Lung microvascular endothelial cell (primary cell): ENCODE measurements at regions not wholly inside any gene's neighbourhood (a gene's known extent, or its start where the extent isn't known, plus 50 kb on each side); places are given as distances from the start of the nearest gene placed in this dataset.

Experiments used
- DNase-seq, 2 donors: peaks; one replicate each; pipeline versions ENCODE4 v3.0.0 to v3.0.0-alpha.2; 2010; ENCODE audit warnings: low read depth in 2 of 2

DNA sequence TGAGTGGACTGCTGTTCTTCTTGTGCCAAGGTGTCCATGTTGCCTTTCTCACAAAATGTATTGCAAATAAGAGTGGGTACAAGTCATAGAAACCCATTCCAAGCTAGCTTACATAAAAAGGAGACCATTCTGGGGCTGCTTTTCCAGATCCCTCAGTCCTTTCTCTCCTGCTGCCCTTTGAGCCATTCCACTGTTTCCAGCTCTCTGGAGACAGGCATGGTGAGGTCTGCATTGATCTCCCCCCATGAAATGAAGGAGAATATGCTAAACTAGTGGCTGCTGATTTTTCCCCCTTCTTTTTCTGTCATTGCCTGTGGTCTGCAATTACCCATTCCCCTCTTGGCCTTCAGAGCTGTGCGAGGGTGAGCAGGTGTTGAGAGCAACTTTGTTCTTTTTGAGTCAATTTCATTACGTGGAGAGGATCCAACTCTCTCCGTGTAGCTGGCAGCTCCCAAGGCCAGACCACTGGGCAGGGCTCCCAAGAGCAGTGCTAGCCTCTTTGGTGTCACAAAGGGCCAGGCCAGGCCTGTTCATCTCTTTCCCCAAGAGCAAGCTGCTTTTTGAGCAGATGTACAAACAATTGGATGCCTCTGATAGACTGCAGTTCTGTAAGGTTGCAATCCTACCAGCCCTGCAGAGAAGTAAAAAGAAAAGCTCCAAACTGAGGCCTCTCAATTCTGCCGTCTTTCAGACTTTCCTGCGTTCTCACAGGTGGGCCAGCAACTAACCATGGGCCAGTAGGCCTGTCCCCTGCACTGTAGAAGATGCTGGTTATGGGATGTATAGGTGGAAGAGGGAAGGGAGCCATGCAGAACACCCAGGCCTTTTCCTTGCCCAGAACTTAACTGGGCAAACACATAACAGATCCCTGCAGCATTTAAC lies 96.1 kb upstream of the ARMC2 start:
- DNase-seq = no peak

DNA sequence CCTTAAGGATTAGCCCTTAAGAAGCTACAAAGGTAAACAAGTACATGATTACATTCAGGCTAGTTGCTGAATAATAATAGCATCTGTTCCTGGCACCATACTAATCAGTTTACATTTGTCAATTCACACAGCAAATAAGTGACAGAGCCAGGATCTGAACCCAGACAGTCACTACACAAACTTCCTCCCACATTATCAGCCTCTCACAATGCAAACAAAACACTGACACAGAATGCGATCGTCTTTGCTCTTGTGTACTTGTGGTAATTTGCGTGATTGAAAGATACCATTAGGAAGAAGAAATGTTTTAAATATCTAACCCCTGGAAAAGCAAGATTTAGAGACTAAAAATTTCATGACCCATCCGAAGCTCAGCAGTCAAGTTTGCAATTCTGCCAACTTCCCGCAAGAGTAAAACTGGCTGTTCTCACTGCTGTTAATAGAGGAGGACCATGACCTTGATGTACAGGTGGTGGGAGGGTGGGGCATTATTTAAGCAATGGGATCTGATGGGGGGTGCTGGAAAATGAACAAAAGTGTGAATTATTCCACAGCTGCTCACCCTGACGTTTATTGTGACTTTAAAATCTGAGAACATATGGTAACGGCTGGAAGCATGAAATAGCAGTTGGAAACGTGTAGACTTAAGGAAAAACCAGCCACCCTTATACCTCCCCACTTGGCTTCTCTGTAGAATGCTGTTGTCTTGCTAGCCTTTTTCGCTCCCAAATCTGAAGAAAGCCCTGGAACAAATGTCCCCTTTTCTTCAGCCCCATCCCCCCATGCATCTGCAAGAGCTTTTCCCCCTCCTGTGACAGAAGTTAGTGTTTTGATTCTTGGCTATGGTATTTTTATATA lies 95.3 kb upstream of the ARMC2 start:
- no peak for DNase-seq

DNA sequence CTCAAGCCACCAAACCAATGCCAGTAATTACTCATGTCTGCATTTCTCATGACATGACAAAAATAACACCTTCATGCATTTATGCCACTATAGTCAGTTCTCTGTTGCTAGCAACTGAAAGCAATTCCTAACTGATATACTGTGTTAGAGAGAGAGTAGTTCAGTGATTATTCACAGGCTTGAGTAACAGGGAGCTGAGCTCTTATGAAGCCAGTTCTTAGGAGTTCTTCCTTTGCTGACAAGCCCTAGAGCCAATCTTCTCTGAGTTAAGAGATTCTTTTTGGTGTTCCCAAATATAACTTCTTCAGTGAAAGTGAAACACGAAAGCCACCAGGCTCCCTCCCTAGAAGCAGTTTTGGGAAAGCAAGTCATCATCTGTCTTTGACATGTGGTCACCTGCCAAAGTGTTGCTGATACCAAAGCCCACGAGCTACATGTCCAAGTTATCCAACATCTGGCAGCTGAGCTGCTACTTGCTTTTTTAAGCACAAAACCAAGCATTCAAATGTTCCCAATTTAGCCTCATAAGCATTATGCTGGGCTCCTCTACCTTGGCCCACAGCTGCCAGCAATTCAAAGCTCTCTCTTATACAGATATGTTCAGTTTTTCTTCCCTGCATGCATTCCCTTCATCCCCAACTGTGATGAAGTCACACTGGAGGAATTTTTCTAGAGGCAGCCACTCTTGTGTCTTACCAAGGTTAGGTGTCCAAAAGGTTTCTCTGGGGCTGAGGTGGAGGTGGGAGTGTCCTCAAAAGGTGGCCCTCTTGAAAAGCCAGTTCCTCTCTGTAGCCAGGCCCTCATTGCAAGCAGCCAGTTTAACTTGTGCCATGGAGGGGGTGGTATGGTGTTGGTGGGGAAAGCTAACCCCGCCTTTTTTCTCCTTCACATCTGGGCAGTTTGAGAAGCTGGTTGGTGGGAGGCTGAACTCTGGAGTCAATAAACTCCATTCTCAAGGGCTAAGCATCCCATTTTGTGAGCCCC lies 92.7 kb upstream of the ARMC2 start:
- DNase-seq = no peak

DNA sequence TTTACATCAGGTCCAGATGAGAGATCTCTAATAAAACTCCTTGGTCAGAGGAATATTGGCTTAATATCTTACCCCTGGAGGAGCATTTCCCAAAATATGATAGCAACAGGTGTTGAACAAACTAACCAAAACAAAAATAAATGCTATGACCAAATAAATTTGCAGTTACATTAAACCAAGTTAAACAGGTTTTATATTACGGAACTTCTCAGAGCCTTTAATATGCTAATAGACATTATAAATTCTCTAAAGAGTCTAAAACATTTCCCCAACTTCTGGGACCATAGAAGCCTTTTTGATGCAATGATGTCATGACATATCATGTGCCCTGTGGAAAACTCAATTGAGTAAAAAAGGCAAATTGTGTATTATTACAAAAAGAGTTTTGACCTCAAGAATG lies 90.9 kb upstream of the ARMC2 start:
- no peak for DNase-seq

DNA sequence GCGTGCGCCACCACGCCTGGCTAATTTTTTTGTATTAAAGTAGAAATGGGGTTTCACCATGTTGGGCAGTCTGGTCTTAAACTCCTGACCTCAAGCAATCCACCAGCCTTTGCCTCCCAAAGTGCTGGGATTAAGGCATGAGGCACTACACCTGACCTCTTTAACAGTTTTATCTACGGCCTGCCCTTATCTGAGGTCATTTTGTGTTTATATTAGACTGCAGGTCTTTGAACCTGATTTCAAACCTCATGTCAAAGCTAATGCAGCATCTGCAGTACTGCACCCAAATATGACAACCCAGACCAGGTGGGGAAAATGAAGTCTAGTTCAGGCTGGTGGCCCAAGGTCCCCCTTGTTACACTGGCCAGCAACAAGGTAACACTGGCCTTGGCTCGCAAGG lies 89.3 kb upstream of the ARMC2 start:
- no peak for DNase-seq

DNA sequence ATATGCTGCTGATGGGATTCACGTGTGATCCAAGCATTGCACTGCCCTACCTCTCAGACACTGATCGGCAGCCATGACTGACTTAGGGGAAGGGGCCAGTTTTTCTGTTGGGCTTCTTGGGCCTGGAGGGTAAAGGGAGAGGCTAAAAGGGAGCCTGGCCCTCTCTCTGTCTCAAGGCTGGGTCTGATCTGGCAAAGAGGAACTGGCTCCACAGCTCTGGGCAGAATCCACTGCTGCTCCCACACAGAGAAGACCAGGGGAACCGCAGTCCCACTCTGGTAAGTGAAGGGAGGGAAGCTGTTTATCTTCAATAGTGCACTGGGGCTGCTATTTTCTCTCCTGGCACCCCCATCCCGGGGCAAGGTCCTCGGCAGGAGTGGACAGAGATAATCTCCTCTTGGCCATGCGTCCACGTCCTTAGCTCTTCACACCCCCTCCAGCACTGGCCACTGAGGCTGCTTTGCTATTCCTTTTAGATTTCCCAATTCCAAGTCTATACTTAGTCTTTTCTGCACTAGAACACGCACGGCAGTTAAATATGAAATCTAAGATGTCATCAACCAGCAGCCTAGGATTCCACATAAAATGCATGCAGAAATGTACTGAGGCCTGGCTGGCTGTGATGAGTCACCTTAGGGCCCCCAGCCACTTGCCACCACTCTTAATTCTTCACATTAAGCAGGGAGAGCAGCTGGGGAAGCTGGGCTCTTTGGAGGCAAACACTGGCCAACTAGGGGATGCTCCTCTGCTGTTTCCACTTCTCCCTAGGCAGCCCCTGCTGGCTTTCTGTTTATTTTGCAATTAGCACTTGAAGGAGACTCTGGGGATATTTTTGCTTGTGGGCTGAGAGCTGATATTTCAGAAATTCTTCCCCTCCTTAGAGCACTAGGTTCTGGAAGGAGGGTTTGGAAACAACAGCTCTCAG lies 87.8 kb upstream of the ARMC2 start:
- DNase-seq = no peak

DNA sequence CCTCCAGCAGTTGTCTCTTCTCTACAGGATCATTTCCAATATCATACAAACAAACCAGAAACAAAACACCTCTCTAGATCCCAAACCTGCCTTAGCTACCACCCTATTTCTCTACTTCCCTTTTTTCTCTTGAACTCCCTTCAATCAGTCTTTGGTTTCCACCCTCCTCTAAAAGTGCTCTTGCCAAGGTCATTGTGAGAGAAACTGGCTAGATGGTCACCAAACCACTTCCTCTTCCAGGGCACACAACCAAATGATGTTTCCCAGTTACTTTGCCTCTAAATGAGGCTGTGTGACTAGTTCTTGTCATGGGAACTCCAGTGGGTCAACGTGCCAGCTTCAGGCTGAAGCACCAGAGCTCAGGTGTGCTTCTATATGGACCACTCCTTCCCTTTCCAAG lies 85.8 kb upstream of the ARMC2 start:
- DNase-seq = no peak

DNA sequence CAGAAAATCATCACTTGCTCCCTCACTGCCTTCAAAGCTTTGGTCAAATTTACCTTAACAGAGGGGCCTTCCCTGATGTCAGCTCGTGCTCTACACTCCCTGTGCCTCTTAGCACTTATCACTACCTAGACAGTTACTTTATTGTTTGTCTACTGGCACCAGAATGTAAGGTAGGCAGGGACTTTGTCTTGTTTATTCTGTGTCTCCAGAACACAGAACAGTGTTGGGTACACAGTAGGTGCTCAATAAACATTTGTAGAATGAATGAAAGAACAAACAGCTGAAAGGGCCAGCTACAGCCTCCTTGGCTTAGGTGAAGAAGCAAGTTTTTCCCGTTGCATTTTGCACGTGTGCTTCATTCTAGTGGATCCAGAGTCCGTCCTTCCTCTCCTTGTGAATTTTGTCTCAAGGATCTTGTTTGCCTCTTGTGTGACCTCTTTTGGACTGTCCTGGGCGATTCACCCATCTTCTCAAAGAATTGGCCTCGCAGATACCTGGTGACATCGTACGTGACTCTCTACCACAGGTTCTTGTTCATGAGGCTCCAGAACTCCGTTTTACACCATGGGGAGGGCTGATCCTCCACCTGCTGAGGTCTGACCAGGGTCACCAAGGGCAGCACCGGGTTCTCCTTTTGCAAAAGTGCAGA lies 84.2 kb upstream of the ARMC2 start:
- DNase-seq = no peak

DNA sequence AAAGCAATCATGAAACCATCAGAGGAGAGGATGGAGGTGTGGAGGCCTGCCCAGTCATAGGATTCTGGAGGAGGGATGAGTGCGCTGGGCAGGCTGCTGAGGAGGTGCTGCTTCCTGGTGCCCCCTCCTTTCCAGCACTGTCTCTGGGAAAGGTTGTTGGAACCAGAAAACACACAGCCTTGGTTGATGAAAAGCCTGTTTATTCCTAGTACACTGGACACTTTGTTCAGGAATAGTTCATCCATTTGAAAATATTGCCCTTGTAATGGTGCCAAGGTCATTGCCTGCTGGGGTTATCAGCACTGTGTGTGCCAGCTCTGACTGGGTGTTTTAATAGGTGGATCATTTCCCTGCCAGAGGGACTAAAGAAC lies 83.7 kb upstream of the ARMC2 start:
- DNase-seq = peak in 1 of 2 donors; percentile 84

DNA sequence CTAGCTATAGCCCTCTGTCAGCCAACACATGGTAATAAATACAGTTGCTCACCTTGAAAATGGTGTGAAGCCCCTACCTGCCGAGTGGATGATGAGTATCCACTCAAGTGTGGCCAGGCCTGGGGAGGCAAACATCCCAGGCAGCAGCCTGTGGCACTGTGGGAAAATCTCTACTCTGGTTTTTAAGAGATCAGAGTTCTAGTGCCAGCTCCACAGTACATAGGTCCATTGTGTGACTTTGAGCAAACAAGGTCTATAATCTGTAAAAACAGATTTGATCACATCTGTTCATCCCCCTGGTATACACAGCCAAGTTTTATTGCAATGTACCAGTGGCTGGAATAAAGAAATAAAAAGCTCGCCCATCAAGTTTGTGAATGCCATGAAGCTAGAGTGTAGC lies 82.7 kb upstream of the ARMC2 start:
- DNase-seq = no peak

DNA sequence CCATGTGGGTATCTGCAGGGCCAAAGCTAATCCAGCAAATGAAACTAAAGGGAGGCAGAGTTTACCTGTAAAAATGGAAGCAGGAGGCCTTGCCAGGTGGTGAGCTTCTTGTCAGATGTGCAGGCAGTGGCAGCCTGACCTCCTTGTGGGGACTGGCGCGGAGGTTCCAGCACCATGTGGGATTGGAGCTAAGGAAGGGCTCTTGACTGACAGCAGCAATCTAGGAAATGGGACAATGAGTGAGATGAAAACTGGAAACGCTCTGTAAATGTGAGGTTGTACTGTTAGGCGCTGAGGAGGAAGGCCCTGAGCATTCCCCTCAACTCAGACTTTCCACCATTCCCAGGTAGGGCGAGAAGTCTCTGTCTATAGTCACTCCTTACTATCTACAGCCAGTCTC lies 81.8 kb upstream of the ARMC2 start:
- DNase-seq = no peak

DNA sequence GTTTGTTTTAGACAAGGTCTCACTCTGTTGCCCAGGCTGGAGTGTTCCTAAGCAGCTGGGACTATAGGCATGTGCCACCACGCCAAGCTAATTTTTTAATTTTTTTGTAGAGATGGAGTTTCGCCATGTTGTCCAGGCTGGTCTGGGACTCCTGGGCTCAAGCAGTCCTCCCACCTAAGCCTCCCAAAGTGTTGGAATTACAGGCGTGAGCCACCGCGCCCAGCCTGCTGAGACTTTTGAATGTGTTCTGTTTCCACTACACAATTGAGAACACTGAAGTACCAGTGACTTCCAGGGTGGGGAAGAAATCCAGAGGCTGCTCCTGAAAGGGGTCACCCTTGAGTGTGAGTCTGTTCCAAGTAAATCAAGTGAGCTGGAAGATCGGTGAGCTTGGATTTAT lies 81.3 kb upstream of the ARMC2 start:
- DNase-seq = no peak

DNA sequence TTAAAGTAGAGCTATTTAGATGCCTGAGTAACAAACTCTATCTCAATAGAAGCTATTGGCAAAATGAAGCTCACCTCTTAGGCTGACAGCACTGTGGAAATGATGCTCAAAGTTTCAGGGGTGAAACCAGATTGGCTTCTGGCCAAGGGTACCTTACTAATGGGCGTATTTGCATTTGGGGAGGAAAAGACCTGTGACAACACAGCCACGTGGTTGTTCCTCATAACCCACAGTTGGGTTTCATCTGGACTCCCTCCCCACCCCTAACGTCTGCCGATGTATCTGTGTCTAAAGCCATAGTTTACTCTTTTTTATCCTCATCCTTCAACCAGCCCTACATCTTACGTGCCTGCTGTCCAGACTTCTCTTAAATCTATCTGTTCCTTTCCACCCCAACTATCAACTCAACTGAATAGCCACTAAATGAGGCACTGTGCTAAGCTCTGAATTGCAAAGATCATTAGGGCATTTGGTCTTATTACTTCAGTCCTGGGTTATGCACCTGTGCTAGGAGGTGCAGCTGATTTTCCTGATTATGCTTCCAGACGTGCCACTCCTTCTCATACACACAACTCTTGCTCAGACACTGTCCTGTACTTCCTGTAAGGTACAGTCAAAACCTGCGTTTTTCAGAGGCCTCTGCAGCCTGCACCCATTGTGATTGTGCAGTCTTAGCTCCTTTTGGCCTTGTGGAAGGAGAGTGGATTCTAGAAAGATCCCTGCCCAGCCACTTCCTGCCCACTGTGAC lies 80.6 kb upstream of the ARMC2 start:
- DNase-seq = no peak

DNA sequence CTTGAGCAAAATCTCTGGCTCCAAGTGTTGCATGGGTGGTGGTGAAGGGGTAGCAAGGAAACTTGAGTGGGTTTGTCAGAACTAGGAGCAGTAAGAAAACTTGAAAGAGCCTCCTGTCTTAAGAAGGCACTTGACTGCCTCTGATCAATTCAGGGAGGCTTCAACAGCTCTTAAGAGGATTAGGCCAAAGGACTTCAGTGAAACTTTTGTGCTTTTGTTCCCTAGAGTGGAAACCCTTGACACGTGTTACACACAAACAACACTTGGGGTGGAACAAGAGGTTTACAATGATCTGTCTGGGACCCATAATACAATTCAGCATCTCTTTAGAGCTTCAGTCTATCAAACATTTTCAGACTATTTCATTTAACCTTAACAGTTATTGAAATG lies 80.1 kb upstream of the ARMC2 start:
- DNase-seq = no peak

DNA sequence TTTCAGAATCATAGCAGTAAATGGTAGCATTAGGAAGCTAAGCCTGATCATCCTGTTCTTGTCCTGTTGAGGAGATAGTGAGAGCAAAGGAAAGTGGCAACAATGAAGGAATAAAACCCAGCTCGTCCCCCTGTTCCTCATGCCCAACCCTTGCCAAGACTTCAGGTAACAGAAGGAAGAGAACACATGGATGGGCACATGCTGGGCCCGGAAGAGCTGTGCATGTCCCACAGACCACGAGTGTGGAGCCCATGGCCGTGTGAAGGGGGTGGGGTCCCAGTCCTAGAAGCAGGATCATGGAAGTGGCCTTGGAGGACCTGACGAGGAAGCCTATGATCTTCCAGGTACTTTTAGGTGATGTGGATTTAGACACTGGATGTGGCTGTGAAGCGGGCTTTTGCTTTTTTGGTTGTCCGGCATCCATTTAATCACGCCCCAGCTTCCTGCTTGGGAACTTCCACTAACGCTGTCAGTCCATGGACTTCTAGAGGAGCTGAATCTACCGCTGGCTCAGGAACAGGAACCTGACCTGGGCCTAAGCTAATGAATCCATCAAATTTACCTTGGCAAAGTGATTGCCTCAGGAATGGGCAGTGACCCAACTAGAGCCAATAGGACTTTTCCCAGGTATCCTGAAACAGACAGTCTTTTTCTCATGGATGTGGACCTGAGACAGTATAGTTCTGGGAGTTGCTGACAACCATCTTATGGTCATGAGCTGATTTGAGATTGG lies 79.3 kb upstream of the ARMC2 start:
- peak in 1 of 2 donors; percentile 66 for DNase-seq

DNA sequence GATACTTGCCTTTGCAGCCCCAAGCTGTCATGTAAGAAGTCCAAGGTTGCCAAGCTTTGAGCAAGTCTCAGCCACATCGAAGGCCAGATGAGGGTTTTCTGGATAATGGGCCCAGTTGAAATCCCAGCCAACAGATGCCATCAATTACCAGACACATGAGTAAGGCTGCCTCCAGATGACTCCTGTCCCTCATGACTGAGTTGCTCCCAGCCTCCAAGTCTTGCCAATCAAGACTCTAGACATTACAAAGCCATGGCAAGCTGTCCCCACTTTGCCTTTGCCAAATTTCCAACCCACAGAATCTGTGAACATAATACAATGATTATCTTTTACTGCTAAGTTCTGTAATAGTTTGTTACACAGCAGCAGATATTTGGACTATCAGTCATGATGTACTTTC lies 76.8 kb upstream of the ARMC2 start:
- DNase-seq = no peak

DNA sequence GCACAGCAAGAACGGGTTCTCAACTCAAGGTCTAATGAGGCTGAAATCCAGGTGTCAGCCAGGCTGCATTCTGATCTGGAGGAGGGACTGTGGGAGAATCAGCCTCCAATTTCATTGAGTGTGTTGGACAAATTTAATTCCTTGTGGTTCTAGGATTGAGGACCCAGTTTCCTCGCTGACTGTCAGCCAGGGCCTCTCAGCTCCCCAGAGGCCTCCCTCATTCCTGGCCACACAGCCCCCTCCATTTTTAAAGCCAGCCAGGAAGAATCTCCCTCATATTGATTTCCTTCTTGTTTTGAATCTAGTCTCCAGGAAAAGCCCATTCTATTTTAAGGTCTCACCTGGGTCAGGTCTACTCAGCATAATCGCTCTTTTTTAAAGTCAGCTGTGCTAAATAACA lies 73.7 kb upstream of the ARMC2 start:
- no peak for DNase-seq

DNA sequence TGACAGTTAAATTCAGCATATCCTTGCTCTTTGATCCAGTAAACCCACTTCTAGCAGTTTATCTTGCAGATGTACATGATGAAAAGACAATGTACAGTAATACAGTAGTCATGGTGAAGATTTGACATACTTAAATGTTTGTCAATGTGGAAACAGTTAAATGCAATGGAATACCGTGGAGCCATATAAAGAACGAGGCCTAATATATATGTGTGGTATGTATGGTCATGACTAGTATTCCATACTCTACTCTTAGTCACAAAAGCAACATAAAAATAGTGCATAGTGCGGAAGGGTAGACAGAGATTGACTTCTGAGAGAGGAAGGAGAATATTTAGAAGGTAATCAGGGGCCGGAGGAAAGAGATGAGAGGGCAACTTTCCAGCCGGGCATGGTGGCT lies 70.7 kb upstream of the ARMC2 start:
- no peak for DNase-seq
